ENCODE measurements at regions not wholly inside any gene's neighbourhood (a gene's known extent, or its start where the extent isn't known, plus 50 kb on each side); places are given as distances from the start of the nearest gene placed in this dataset.

DNA sequence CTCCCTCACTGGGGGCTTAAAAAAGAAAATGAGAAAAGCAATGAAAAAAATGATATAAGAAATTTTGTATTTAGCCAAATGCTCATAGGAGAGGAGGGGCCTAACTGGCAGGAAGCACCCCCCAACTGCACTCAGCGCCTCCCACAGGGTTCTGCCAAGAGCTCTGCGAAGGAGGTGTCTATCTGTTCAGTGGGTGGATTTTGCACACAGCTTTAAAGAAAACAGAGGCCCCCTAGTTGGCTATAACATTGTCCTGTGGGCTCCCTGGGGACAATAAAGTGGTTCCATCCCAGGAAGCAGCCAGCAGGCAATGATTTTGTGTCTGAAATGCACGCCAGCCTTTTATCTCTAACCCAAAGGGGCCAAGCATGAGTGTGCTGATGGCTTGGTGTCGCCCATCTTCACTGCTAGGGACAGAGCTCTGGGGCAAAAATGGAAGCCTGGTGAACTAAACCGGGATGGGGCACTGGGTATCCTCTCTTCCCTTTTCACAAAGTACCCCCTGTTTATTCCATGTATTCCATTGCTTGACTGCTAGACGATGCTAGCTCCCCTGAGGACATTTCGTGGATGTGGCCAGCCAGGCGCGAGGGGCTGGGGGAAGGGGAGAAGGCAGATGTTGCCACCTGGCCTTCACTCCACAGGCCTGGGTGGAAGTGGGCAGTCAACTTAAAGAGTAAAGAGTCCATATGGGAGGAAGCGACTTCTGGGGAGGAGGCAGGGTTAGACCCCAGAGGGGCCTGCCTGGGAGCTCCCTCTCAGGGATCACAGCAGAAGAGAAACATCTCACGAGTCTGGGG lies 205.7 kb downstream of the CYP26B1 start:
- Histone ChIP-seq H3K56ac (replicated peaks; ENCODE audit: insufficient read length, low read depth, low read length) (no peak overlapping the region), H3K14ac (ENCODE audit: insufficient read length) (no peak overlapping the region), H2BK12ac (ENCODE audit: low read depth, low read length) (no peak overlapping the region), H3K4me2 (ENCODE audit: insufficient read depth in 1 of 2, low read depth in 2 of 2, low read length in 2 of 2) (no peak overlapping the region), H3K27me3 (replicated peaks in 1 of 4; ENCODE audit: control insufficient read depth in 3 of 4, extremely low read depth in 1 of 4, insufficient read depth in 3 of 4, low read length in 3 of 4) (no peaks in the 10 kb centered on the region), H3K9me3 (ENCODE audit: insufficient read depth in 2 of 2, low read depth in 1 of 2, low read length in 1 of 2) (no peaks in the 10 kb centered on the region), H3K4me3 (ENCODE audit: extremely low read depth in 1 of 4, insufficient read depth in 2 of 4, low read depth in 3 of 4, low read length in 4 of 4) (no peak overlapping the region), H2BK120ac (replicated peaks; ENCODE audit: low read depth, low read length) (no peak overlapping the region), H2AK5ac (ENCODE audit: low read depth, low read length) (no peak overlapping the region), H3K9ac (replicated peaks in 1 of 4; ENCODE audit: extremely low read depth in 1 of 4, low read depth in 3 of 4, low read length in 3 of 4) (no peak overlapping the region), H2BK15ac (ENCODE audit: low read length) (no peak overlapping the region), H4K8ac (ENCODE audit: extremely low read depth, insufficient read depth, low read length) (no peak overlapping the region; the same call in 1 of the 2 replicates), H3K18ac (ENCODE audit: extremely low read depth, low read length) (no peak overlapping the region), H2BK5ac (ENCODE audit: low read depth, low read length) (no peak overlapping the region), H3K79me1 (ENCODE audit: low read depth, low read length) (no peaks in the 10 kb centered on the region), H3K23me2 (ENCODE audit: low read depth, low read length) (no peaks in the 10 kb centered on the region), H3K4ac (replicated peaks; ENCODE audit: insufficient read length, low read depth, low read length) (no peak overlapping the region), H3K27ac (ENCODE audit: low read depth, low read length) (no peak overlapping the region), H3K23ac (ENCODE audit: insufficient read length) (no peak overlapping the region), H4K5ac (ENCODE audit: insufficient read length, low read depth, low read length) (no peak overlapping the region), H2BK20ac (ENCODE audit: low read length) (no peak overlapping the region), H3K4me1 (replicated peaks in 1 of 4; ENCODE audit: control insufficient read depth in 3 of 4, insufficient read depth in 4 of 4, low read length in 3 of 4) (no peaks in the 10 kb centered on the region), H3K36me3 (ENCODE audit: control insufficient read depth in 2 of 4, insufficient read depth in 4 of 4, low read length in 3 of 4) (no peaks in the 10 kb centered on the region; a peak in 1 of 8 replicates), H4K20me1 (replicated peaks in 1 of 2; ENCODE audit: control insufficient read depth in 1 of 2, insufficient read depth in 2 of 2, low read length in 2 of 2) (no peaks in the 10 kb centered on the region), H4K91ac (replicated peaks; ENCODE audit: insufficient read length, low read length) (no peak overlapping the region), H2AFZ (ENCODE audit: low read length) (no peak overlapping the region), H3K79me2 (ENCODE audit: control insufficient read depth in 1 of 2, insufficient read depth in 2 of 2, low read length in 2 of 2) (no peaks in the 10 kb centered on the region)
- ChIA-PET POLR2A (ENCODE audit: partially characterized antibody) (no interaction called here), CTCF (ENCODE audit: partially characterized antibody) (interaction anchor here (0.6 to 4.7 kb wide), 7 partner anchors 8 to 175 kb away, joined by 3 to 24 read pairs (median 5); no protein-coding TSS in a partner anchor)
- 94% methylated on average over 11 of the region's 11 CpGs; no CpG with 5 or more reads in 1 of the 2 experiments for WGBS, 2 experiments (ENCODE audit: extremely low coverage in 1 of 2, insufficient coverage in 1 of 2, insufficient read length in 1 of 2, insufficient replicate concordance in 2 of 2, low coverage in 1 of 2, low lambda C conversion rate in 2 of 2, missing lambda C conversion rate in 1 of 2)
- DNase-seq (ENCODE audit: low read depth in 1 of 2, low spot score in 2 of 2) (peak in 1 of 2 experiments; percentile 28), FAIRE-seq (no peak)
- no peak for TF ChIP-seq SP1 (IDR thresholded peaks at IDR 0.05; ENCODE audit: low read depth, low read length)
- no peak for TF ChIP-seq NRF1 (IDR thresholded peaks at IDR 0.05; ENCODE audit: low read depth, low read length)
- TF ChIP-seq BACH1 (IDR thresholded peaks at IDR 0.05; ENCODE audit: low read length), result no peak
- TF ChIP-seq ASH2L (IDR thresholded peaks at IDR 0.05; ENCODE audit: low read length), result no peak
- TF ChIP-seq JUN (IDR thresholded peaks at IDR 0.05; ENCODE audit: low read depth, low read length), result no peak
- no peak for TF ChIP-seq TEAD4 (IDR thresholded peaks at IDR 0.05; ENCODE audit: low read depth, low read length)
- TF ChIP-seq, protein P1, sequence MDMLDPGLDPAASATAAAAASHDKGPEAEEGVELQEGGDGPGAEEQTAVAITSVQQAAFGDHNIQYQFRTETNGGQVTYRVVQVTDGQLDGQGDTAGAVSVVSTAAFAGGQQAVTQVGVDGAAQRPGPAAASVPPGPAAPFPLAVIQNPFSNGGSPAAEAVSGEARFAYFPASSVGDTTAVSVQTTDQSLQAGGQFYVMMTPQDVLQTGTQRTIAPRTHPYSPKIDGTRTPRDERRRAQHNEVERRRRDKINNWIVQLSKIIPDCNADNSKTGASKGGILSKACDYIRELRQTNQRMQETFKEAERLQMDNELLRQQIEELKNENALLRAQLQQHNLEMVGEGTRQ (IDR thresholded peaks at IDR 0.05; ENCODE audit: low read length), result no peak
- no peak for TF ChIP-seq SUZ12 (IDR thresholded peaks at IDR 0.05; ENCODE audit: low read length)
- no peak for TF ChIP-seq CBX5 (IDR thresholded peaks at IDR 0.05; ENCODE audit: low read depth, low read length)
- TF ChIP-seq TAF7 (optimal IDR thresholded peaks at IDR 0.05; ENCODE audit: borderline replicate concordance, low read depth, low read length), result no peak
- TF ChIP-seq, protein P2, sequence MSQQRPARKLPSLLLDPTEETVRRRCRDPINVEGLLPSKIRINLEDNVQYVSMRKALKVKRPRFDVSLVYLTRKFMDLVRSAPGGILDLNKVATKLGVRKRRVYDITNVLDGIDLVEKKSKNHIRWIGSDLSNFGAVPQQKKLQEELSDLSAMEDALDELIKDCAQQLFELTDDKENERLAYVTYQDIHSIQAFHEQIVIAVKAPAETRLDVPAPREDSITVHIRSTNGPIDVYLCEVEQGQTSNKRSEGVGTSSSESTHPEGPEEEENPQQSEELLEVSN (IDR thresholded peaks at IDR 0.05), result no peak
- no peak for TF ChIP-seq FOSL1 (IDR thresholded peaks at IDR 0.05; ENCODE audit: insufficient read depth, low read depth, low read length)
